Subcutaneous abdominal adipose tissue (tissue), 5 donors: ENCODE measurements at regions not wholly inside any gene's neighbourhood (a gene's known extent, or its start where the extent isn't known, plus 50 kb on each side); places are given as distances from the start of the nearest gene placed in this dataset.

Source experiments
- H3K27ac ChIP-seq: one replicate; pipeline ENCODE4 v1.7.0; 2013; ENCODE audit warnings: low read depth, mild to moderate bottlenecking, inconsistent platforms, low read length, moderate library complexity
- H3K27me3 ChIP-seq, 5 donors: one replicate each; pipeline ENCODE4 v1.7.0; 2013; ENCODE audit warnings: low read length in 5 of 5, inconsistent platforms in 1 of 5; ENCODE audit not compliant: control insufficient read depth in 5 of 5, insufficient read depth in 4 of 5
- H3K36me3 ChIP-seq, 5 donors: one replicate each; pipeline ENCODE4 v1.7.0; 2013; ENCODE audit warnings: low read length in 5 of 5; ENCODE audit not compliant: control insufficient read depth in 5 of 5, insufficient read depth in 5 of 5
- H3K4me1 ChIP-seq, 5 donors: one replicate each; pipeline ENCODE4 v1.7.0; 2013; ENCODE audit warnings: low read length in 5 of 5, mild to moderate bottlenecking in 3 of 5, moderate library complexity in 1 of 5; ENCODE audit not compliant: control insufficient read depth in 5 of 5, insufficient read depth in 5 of 5
- H3K4me3 ChIP-seq, 5 donors: one replicate each; pipeline ENCODE4 v1.7.0; 2013; ENCODE audit warnings: low read length in 5 of 5, low read depth in 1 of 5
- H3K9ac ChIP-seq, 5 donors: one replicate each; pipeline ENCODE4 v1.7.0; 2013; ENCODE audit warnings: low read length in 5 of 5, mild to moderate bottlenecking in 4 of 5, moderate library complexity in 3 of 5
- H3K9me3 ChIP-seq, 5 donors: one replicate each; pipeline ENCODE4 v1.7.0; 2013; ENCODE audit warnings: low read length in 5 of 5; ENCODE audit not compliant: control insufficient read depth in 5 of 5
- donor health status: healthy.
- donor health status: healthy.
- donor health status: healthy.
- donor health status: healthy.
- donor health status: healthy.

DNA sequence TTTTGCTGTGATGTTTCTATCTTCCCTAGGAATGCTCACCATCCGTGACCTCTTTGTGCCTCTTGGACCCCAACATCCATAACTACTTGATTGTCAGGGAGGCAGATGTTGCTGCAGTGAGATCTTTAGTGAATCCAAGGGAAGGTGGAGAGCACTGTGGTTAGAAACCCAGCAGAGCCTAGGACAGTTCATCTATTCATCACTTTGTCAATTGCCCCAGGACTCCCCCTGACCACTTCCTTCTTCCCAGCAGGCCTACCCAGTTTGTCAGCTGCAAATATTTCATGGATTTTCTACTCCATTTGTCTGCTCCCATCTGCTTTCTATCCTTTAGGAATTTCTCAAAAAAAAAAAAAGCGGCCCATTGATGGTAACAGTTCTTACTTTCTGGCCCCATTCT lies 942.8 kb downstream of the PCDH7 start:
- H3K36me3 ChIP-seq: no peaks in the 10 kb centered on the region
- no peaks in the 10 kb centered on the region for H3K9me3 ChIP-seq
- H3K9ac ChIP-seq: no peak overlapping the region
- no peaks in the 10 kb centered on the region for H3K4me1 ChIP-seq
- no peaks in the 10 kb centered on the region for H3K27me3 ChIP-seq
- no peak overlapping the region for H3K27ac ChIP-seq
- H3K4me3 ChIP-seq: no peak overlapping the region

DNA sequence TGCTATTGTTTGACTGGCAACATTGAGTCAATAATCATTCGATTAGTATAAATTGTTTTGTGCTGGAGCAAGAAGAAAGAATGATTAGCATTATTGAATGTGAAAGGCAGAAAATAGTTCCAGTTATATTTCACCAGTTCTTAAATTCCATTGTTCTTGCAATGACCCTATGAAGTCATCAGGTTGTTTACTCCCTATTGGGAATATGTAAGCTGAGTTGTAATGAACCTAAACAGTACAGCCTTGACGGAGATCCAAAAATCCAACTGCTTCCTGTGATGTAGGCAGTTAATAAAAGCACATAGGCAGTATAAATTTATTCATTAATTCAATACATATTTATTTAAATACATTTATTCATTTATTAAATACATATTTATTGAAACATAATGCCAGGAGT lies 947.5 kb downstream of the PCDH7 start:
- Histone ChIP-seq H3K4me3 (no peak overlapping the region), H3K4me1 (no peaks in the 10 kb centered on the region), H3K9ac (no peak overlapping the region), H3K9me3 (no peaks in the 10 kb centered on the region), H3K27ac (no peak overlapping the region), H3K27me3 (no peaks in the 10 kb centered on the region), H3K36me3 (no peaks in the 10 kb centered on the region)

DNA sequence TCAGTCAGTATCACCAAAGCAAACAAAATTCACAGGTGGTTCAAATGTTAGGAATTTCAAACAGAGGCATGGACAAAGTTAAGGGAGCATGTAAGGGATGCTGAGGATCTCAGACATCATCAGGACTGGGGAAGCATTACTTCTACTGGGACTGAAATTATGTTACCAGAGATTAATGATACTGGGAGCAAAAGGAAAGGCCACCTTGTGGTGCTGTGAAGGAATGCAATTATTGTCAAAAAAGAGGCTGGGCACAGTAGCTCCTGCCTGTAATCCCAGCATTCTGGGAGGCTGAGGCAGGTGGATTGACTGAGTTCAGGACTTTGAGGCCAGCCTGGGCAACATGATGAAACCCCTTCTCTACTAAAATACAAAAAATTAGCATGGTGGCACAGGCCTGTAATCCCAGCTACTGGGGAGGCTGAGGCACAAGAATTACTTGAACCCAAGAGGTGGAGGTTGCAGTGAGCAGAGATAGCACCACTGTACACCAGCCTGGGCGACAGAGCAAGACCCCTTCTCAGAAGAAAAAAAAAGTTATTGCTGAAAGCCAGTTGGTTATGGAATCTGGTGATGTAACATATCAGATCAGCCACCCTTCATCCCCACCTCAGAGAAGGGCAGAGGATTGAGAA lies 954.3 kb downstream of the PCDH7 start:
- Histone ChIP-seq H3K27me3 (no peaks in the 10 kb centered on the region), H3K36me3 (no peaks in the 10 kb centered on the region), H3K9ac (no peak overlapping the region), H3K4me3 (no peak overlapping the region), H3K27ac (no peak overlapping the region), H3K4me1 (no peaks in the 10 kb centered on the region), H3K9me3 (no peaks in the 10 kb centered on the region)

DNA sequence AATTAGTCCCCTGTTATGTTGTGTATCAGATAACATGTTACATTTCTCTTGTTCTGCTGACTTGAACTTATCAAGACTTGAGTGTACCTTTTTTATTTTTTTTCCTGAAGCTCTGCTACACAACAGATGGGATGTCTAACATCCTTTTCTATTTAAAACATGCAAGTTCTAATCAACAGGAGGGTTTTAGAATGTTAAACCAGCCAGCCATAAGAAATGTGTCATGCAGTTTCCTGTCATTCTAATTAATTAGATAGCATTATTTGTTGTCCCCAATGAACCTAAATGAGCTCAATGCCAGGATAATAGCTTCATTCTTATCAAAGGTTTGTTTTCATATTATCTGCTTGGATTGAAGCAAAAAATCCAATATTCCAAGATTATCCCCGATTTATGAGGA lies 958.2 kb downstream of the PCDH7 start:
- H3K9me3 ChIP-seq: no peaks in the 10 kb centered on the region
- no peaks in the 10 kb centered on the region for H3K4me1 ChIP-seq
- H3K36me3 ChIP-seq: no peaks in the 10 kb centered on the region
- H3K27ac ChIP-seq: no peak overlapping the region
- no peak overlapping the region for H3K4me3 ChIP-seq
- H3K27me3 ChIP-seq: no peaks in the 10 kb centered on the region
- no peak overlapping the region for H3K9ac ChIP-seq

DNA sequence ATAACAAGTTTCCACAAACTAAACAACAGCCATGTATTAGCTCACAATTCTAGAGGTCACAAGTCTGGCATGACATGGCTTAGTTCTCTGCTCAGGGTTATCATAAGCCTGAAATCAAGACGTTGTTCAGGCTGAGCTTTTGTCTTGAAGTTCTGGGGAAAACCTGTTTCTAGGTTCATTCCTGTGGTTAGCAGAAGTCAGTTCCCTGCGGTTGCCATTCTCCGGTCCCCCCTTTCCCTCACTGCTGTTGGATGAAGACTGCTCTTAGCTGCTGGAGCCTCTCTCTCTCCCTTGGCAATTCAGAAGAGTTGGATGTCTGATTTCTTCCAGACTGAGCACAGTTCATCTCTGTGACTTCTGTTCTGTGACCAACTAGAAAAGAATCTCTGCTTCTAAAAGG lies 962.6 kb downstream of the PCDH7 start:
- Histone ChIP-seq H3K4me1 (no peaks in the 10 kb centered on the region), H3K27me3 (no peaks in the 10 kb centered on the region), H3K36me3 (no peaks in the 10 kb centered on the region), H3K9ac (no peak overlapping the region), H3K9me3 (no peaks in the 10 kb centered on the region), H3K4me3 (no peak overlapping the region), H3K27ac (no peak overlapping the region)

DNA sequence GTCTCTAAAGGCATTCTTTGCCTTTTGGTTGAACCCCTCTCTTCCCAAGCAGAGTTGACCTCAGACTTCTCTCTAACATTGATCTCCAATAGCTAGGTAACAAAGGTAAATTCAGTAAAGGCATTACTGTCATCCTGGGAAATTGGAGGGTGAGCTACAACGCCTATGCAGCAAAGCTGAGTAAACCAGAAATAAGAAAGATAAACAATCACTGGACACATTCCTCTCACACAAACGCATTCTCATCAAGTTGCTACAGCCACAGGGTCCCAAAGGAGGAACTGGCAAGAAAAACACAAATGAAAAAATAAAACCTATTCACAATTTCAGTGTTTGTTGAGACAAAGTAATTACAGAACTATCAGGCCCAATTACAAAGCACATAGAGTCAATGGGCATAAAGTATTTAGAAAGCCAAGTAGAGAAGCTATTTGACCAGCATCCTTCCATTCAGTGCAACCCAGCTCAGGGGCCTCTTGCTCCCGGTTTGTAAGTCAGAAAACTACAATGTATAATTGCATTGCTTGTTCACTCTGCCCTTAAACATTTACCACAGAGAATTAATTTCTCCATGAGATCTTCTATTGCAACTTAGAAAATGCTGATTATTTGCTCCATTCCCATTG lies 967.7 kb downstream of the PCDH7 start:
- peaks cover 0 to 11% (median 4%) of the 10 kb centered on the region in 5 donors for H3K4me1 ChIP-seq
- no peak overlapping the region for H3K9ac ChIP-seq
- no peaks in the 10 kb centered on the region for H3K9me3 ChIP-seq
- no peak overlapping the region for H3K27ac ChIP-seq
- H3K4me3 ChIP-seq: no peak overlapping the region
- no peaks in the 10 kb centered on the region for H3K27me3 ChIP-seq
- no peaks in the 10 kb centered on the region for H3K36me3 ChIP-seq

DNA sequence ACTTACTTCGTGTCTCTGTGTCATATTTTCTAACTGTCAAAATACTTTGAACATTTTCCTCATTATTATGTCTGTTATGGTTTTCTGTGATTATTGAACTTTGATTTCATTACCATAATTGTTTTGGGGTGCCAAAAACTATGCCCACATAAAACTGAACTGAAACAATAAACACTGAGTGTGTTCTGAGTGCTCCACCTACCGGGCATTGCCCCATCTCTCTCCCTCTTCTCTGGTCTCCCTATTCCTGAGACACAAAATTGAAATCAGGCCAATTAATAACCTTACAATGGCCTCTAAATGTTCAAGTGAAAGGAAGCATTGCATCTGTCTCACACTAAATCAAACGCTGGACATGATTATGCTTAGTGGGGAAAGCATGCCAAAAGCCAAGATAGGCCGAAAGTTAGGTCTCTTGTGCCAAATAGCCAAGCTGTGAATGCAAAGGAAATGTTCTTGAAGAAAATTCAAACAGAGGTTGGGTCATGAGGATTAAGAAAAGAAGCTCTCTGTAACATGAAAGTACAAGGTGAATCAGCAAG lies 972.3 kb downstream of the PCDH7 start:
- Histone ChIP-seq H3K9ac (no peak overlapping the region), H3K27me3 (no peaks in the 10 kb centered on the region), H3K4me1 (peaks cover 0 to 12% (median 4%) of the 10 kb centered on the region in 5 donors), H3K4me3 (no peak overlapping the region), H3K36me3 (no peaks in the 10 kb centered on the region), H3K9me3 (no peaks in the 10 kb centered on the region), H3K27ac (no peak overlapping the region)

DNA sequence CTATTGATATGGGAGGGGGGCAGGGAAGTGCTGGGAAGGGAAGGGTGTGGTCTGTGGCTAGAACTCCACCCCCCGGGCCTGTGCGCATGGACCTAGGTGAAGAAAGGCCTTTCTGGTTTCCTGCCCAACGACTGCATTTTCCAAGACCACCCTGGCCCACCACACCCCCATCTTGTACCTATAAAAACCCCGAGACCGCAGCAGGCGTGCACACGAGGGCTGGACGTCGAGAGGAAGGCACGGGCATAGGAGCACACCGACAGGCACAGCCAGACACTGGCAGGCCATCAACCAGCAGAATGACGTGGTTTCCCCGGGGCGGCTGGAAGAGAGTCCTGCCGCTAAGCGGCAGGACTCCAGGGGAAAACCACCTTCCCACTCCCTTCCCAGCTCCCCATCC lies 981.1 kb downstream of the PCDH7 start:
- H3K27me3 ChIP-seq: no peaks in the 10 kb centered on the region
- peaks cover 0 to 20% (median 7%) of the 10 kb centered on the region in 5 donors for H3K4me1 ChIP-seq
- peaks cover 0 to 7% (median 6%) of the 10 kb centered on the region in 5 donors for H3K9me3 ChIP-seq
- H3K9ac ChIP-seq: no peak overlapping the region
- H3K4me3 ChIP-seq: no peak overlapping the region
- no peak overlapping the region for H3K27ac ChIP-seq
- H3K36me3 ChIP-seq: no peaks in the 10 kb centered on the region

DNA sequence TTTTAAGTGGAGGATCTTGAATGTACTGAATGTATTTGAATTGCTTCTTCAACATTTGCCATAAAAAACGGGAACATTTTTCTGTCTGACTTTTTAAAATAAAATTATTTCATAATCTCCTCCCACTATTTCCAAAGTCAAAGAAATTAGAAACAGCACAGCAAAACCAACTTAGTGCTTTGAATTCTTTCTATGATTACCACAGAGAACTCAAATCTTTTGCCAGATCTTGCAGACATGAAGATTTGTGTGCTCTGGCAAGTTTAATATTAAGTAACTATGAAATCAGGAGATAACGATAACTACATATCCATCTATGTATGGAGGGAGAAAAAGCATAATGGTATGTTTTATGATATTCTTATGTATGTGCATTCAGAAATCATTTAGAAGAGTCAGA lies 982.2 kb downstream of the PCDH7 start:
- H3K36me3 ChIP-seq: no peaks in the 10 kb centered on the region
- H3K4me3 ChIP-seq: peak overlapping the region in 3 of 5 donors; percentile 14 to 48 (median 37)
- H3K27me3 ChIP-seq: no peaks in the 10 kb centered on the region
- peaks cover 0 to 20% (median 7%) of the 10 kb centered on the region in 5 donors for H3K4me1 ChIP-seq
- H3K27ac ChIP-seq: peak overlapping the region; percentile 15
- H3K9ac ChIP-seq: no peak overlapping the region
- H3K9me3 ChIP-seq: peaks cover 0 to 7% (median 6%) of the 10 kb centered on the region in 5 donors

DNA sequence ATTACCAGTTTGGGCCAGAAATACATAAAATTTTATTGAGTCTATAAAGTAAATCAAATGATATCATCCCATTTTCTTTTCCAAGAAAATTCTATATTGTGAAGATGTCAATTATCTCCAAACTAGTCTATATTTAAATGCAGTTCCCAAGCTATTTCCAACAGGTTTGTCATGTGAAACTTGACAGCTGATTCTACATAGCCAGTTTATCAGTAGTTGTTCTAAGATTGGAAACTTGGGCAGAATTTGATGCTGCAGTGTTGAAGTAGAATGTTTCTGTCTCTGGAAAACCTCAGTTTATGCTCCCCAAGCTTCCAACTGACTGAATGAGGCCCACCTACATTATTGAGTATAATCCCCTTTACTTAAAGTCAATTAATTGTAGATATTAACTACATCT lies 994.1 kb downstream of the PCDH7 start:
- Histone ChIP-seq H3K27ac (no peak overlapping the region), H3K36me3 (no peaks in the 10 kb centered on the region), H3K4me3 (no peak overlapping the region), H3K27me3 (no peaks in the 10 kb centered on the region), H3K9ac (no peak overlapping the region), H3K4me1 (no peaks in the 10 kb centered on the region), H3K9me3 (peaks cover 0 to 2% (median 0%) of the 10 kb centered on the region in 5 donors)
